ENCODE measurements at regions not wholly inside any gene's neighbourhood (a gene's known extent, or its start where the extent isn't known, plus 50 kb on each side); places are given as distances from the start of the nearest gene placed in this dataset.

DNA sequence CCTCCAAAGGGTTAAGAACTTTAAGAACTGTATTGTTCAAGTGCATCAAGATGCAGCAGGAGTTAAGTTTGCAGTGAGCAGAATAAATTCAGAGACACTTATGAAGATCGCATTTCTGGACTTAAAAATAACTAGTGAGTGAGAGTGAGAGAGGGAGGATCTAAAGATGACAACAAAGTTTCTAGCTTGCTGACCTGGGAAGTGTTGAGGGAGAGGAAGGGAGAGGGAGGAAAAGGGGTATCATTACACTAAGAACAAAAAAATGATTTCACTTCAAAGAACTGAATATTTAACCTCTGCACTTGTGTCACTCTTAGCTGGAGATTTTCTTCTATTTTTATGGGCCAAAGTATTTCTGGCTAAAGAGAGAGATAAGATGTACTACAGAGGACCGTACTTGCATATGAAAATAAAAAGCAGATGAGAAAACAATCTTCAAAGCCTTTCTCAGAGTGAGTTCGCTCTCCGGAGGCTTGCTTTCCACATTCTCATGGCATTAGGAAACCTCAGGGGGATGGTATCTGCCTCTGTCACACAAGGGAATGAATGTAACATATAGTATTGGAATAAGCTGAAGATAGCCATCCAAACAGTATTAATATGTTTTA, 91.4 kb upstream of the TJP1 start:
- no peak for DNase-seq

DNA sequence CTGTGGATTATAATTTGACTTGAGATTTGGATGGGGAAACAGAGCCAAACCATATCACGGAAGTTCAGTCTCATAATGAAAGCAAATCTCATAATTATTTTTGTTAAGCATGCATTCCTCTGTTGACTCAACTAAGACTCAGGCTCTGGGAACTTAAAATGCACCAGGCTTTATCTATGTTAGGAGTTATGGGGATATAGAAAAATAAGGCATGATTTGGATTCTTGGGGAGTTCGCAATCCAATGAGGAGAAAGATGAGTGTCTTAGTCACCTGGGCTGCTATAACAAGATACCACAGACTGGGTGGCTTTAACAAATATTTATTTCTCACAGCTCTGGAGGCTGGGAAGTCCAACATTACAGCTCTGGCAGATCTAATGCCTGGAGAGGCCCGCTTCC, 89.4 kb upstream of the TJP1 start:
- no peak for DNase-seq

DNA sequence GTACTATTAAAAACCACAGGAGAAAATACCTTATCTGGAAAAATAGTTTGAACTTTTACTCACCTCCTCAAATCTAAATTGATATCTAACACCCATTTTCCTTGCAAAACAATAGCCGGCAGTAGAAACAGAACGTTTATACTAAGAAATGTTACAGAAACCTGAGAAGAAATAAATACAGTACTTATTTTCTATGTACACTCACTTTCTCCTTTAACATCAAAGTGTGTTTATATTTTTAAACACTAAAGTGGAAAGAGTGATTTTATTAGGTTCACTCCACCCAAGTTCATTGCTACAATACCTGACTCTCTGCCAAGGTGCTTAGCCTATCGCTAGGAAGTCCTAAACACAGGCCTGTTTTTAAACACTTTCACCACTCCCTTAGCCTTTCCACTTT, 87.8 kb upstream of the TJP1 start:
- no peak for DNase-seq

DNA sequence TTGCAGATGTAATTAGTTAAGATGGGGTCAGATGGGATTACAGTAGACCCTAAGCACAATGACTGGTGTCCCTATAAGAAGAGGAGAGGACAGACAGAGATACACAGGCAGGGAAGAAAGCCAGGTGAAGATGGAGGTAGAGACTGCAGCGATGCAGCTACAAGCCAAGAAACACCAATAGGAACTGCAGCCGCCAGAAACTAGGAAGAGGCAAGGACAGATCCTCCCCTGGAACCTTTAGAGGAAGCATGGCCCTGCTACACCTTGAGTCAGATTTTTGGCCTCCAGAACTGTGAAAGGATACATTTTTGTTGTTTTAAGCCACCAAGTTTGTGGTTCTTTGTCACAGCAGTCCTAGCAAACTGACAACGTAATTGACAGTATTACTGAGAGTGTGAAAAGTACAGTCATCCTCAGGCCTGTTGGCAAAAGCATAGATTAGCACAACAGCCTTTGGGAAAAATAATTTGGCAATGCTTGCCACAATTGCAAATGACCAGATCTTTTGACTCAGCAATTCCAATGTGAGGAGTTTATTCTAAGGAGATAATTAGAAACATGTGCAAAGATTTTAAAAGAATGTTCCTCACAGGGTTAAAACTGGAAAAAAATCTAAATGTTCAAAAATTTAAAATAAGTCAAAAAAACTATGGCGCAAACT, 82.6 kb upstream of the TJP1 start:
- DNase-seq = no peak

GRCh38 chr15:29903785-29904464, 81.7 kb upstream of the TJP1 start:
- no peak for DNase-seq

GRCh38 chr15:29903028-29903427, 80.8 kb upstream of the TJP1 start:
- DNase-seq = no peak

DNA sequence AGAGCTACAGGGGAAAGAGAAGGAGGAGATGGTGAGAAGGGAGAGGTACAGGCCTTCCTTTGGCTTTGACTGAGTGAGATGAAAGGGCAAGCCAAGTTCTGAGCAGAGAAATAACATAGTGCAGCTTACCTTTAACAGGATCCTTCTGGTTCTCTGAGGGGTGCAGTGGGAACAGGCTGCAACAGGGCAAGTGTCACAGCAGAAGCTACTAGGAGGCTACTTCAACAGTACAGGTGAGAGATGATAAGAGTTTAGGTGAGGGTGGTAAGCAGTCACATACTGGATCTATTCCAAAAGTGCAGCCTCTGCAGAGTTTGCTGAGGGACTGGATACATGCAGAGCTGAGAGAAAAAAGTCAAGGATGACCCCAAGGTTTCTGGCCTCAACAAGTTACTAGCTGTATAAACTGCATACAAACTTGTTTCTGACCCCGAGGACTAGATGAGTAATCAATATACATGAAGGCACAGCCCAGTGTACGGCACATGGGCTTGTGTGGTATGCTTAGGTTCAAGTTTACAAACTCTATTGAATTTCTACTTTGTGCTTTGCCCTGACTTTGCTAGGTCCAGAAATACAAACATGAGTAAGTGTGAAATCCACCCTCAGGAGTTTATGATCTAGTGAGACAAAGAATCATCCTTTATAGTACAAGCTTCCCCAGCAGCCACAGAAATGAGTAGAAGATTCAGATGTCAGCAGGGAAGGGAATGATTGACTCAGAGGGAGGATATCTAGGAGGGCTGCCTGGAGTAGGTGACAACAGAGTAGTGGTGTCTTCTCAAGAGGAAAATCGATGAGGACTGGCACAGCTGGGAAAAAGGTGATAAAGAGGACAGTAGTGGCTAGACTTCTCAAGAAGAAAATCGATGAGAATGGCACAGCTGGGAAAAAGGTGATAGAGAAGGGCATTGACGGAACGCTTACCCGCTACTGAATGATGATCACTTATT, 78.2 kb upstream of the TJP1 start:
- DNase-seq = no peak

DNA sequence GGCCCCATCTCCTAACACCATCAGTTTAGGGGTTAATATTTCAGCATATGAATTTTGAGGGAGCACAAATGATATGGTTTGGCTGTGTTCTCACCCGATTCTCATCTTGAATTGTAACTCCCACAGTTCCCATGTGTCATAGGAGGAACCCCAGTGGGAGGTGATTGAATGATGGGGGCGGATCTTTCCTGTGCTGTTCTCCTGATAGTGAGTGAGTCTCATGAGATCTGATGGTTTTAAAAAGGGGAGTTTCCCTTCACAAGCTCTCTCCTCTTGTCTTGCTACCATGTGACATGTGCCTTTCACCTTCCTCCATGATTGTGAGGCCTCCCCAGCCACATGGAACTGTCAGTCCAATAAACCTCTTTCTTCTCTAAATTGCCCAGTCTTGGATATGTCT, 73.8 kb upstream of the TJP1 start:
- DNase-seq = no peak

GRCh38 chr15:29891096-29891457, 68.8 kb upstream of the TJP1 start:
- DNase-seq = no peak

GRCh38 chr15:29890336-29891095, 68.2 kb upstream of the TJP1 start:
- no peak for DNase-seq

DNA sequence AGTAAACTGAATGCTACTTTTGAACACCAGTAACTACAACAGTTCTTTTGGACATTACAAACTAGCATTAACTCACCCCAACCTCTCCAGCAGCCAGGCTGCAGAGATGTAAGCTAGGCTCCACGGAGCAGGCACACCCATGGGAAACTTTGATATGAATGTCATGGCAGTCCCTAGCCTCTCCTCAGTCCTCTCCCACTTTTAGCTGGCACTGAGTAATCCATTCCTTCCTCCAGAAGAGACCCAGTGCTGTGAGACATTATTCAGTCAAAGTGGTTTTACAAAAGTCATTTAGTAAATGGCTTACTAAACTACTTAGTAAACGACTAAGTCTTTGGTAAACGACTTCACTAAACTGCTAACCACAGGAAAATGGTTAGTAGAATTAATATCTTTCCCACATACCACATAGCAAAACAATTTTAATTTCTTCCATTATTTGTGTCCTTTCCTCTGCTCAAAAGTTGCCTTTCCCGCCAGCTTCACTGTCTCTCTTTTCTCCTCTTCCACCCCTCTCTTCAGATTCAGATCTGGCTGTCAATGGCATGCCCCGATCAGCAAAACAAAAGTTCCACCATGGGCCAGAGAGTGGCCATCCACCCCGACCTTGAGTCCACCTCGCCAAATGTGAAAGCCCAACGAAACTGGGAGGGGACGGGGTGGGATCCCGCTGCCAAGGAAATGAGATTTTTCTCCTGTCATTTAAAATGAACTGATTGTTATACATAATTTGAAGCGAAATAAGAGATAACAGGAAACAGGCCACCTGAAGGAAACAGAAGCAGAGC, 67.5 kb upstream of the TJP1 start:
- no peak for DNase-seq

GRCh38 chr15:29888646-29889045, 66.4 kb upstream of the TJP1 start:
- DNase-seq = no peak

GRCh38 chr15:29887721-29888120, 65.5 kb upstream of the TJP1 start:
- no peak for DNase-seq

DNA sequence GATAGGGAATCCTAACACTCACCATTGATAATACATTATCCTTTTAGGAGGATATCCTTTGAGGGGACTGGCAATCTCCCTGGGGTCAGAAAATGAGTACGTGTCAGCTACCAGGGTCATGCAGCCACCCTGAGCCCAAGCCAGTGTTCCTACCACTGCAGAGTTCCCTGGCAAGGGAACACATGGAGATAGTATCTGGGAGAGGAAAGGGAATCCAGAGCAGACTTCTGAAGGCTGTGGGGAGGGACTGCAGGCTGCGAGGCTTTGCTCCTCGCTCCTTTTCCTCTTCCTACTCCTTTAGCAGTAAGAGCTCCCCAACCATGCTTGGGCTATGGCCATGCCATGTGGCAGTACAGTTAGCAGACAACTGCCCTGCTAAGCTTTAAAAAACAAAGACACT, 62.9 kb upstream of the TJP1 start:
- DNase-seq = no peak

DNA sequence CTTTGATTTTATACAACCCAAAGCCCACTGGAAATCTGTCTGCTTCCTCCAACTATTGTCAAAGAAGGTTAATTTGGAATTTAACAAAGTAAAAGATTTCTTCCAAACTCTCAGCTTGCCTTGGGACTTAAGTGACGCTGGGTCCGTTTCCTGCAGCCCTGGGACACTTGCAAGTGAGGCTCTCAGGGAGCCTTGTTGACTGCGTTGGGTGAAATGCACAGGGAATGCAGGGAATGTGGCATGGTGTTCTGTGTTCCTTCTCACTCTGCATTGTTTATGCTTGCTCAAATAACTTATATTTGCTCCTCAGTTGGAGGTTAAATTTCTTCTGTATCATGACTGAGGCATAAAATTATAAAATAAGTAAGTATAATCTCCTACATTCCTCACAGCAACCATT, 60.9 kb upstream of the TJP1 start:
- no peak for DNase-seq

GRCh38 chr15:29880886-29881285, 58.6 kb upstream of the TJP1 start:
- DNase-seq = no peak

- DNase-seq = no peak
Observed at GRCh38 chr15:29880341-29880740, 58.1 kb upstream of the TJP1 start.

GRCh38 chr15:29874977-29875376, 52.7 kb upstream of the TJP1 start:
- DNase-seq = no peak

- DNase-seq = no peak
Observed at GRCh38 chr15:29873947-29874411, 51.7 kb upstream of the TJP1 start.

- DNase-seq = no peak
Observed at GRCh38 chr15:29873264-29873663, 51.0 kb upstream of the TJP1 start.

DNA sequence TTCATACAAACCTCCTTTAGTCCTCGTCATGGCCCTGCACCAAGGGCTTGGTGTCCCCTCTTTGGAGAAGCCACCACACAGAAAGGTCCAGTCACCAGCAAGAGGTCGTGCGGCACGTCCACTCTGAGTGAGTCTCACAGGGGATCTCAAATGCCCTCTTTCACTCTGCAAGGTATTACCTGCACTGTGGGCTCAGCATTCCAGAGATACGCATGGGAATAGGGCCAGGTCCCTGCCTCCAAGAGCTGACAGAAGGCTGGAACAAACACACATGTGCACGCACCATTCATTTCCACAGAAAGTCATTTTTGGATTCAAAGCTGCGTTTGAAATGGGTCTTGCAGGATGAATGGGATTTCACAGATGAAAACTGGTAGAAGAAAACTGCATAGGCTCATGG, 50.4 kb upstream of the TJP1 start:
- no peak for DNase-seq
